ENCODE measurements at regions not wholly inside any gene's neighbourhood (a gene's known extent, or its start where the extent isn't known, plus 50 kb on each side); places are given as distances from the start of the nearest gene placed in this dataset.
"Not testable (repeated sequence)": the region's sequence is repeated elsewhere in the genome, so short reads cannot be mapped to it uniquely, and the experiment has no call there.

DNA sequence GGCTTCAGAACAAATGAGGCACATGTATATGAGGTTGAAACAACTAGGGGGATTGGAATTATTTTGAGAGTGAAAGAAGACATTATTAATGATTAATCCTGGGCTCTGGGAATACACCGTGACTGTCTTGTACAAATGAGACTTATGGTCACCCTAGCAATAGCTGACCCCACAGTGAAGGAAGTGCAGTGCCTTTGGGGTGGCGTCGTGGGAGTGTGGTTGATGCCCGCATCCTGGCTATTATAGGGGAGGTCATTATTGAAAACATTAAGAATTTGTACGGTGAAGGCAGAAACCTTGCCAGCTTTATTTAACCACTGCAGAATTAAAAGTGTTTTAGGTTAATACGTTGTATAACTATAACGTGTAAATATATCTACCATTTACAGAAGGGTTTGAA, 296.7 kb downstream of the CYRIA start:
- DNase-seq (ENCODE audit: low spot score), result no peak

DNA sequence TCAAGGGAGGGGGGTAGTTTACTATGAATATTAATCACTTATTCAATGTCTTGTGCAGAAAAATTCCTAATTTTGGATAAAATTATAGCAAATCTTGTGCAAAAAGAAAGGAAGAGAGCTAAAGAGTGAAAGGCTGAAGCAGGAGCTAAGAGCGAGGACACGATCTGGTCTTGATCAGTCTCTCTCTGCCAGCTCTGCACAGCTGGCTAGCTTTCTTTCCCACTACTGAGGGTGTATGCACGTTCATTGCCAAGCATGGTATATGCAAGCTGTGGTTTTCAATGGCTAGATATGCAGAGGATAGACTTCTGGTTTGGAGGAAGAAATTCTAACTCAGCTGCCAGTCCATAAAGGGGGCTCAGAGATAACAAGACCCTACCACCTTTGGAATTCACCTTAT, 297.3 kb downstream of the CYRIA start:
- no peak for DNase-seq (ENCODE audit: low spot score)

DNA sequence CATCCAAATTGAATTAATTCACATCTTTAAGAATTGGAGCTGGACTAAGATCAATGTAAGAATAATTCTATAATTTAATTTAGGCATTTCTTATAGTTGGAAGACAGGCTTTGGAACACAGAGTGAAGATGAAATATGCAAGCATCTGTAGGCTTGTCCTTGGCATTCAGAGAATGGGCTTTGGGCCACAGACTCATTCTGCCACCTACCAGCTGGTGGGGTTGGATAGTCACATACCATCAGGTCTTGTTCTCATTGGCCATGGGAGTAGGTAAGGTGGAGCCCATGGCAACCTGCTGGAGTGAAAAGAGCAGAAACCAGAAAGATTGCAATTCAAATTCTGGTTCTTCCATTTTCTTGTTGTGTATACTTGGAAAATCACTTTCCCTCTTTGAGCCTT, 300.3 kb downstream of the CYRIA start:
- no peak for DNase-seq (ENCODE audit: low spot score)

DNA sequence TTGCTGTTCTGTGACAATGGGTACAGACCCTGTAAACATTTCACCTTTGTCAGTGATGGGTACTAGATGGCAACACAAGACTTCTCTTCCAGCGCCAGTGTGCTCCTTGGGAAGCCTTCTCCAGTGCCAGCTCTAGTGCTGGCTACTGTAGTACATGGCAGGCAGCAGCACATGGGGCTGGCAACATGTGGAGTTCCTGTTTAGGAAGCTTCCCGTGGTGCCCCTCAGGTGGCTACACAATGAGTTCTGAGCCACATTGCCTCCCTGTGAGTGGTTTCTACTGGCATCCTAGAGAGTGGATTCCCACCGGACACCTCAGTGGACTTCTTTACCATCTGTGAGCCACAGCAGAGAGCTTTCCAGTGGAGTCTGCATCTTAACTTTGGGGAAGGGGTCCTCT, 302.1 kb downstream of the CYRIA start:
- DNase-seq (ENCODE audit: low spot score), result no peak

DNA sequence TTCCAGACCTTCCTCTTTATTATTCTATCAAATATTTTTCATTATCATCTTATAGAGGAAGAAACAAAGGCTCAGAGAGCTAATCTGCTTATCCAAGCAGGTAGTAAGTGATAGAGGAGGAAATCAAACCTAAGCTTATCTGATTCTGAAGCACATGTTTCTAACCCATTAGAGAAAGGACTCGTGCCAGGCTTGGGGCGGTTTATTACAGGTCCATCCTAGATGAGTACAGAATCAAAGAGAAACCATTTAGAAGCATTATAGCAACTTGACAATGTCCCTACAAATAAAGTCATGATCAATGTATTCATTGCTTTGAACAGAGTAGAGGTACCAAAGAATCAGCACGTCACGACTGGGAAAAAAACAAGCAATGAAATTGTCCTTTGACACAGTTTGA, 303.0 kb downstream of the CYRIA start:
- no peak for DNase-seq (ENCODE audit: low spot score)

DNA sequence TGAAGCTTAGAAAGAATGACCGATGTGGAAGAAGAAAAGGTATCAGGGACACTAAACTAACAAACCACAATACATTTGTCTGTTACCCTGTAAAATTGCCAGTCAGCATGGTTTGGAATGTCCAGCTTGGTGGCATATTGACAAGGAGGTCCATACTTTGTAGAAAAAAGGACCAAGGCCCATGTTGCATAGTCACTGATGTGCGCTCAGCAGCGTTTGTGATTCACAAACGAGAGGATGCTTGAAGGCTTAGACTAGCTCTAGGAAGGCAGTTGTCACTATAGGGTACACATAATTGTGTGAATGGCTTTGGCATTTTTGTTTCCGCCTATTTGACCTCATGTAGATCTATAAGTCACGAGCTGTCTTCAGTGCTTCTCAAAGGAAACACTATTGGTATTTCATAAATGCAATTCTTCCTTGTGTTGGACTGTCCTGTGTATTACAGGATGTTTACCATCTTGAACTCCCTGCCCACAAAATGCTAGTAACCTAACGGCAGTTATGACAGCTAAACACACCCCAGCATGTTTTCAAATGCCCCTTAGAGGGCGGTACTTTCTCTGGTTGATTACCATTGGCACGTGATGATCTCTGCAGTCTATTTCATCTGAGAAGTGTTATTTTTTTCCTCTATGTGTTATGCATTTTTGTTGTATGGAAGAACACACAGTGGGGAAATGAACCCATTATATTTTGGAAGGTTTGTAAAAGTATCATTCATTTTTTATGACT, 304.2 kb downstream of the CYRIA start:
- DNase-seq (ENCODE audit: low spot score), result no peak

DNA sequence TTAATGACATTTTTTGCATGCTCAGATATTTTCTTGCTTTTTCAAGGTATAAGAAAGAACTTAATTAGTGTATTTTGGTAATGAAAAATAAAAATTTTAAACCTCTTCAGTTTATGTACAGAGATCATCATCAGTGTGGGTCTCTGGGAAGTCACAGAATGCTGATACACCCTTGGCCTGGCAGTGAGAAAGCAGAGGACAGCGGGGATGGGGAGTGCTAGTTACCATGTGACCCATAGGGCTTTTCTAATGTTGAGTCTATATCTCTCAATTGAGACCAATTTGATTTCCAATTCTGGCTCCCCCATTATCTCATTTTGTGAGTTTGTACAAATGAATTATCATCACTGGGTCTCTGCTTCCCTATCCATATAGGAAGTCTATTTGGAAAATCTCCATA, 305.7 kb downstream of the CYRIA start:
- DNase-seq (ENCODE audit: low spot score), result no peak

DNA sequence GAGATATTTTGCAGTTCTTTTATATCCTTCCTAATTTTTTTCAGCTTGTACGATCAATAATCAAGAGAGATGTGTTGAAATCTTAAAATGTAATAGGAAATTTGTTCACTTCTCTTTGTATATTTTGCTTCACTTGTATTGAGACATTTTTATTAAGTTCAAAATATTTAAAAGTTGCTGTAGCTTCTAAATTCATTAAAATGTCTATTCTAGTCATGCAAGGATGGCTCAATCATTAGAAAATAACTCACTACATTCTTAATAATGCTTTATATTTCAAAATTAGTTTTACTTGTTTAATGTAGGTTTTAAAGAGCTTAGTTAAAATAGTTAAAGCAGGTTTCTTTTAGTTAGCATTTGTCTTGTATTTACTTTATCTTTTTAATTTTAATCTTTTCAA, 308.4 kb downstream of the CYRIA start:
- no peak for DNase-seq (ENCODE audit: low spot score)

DNA sequence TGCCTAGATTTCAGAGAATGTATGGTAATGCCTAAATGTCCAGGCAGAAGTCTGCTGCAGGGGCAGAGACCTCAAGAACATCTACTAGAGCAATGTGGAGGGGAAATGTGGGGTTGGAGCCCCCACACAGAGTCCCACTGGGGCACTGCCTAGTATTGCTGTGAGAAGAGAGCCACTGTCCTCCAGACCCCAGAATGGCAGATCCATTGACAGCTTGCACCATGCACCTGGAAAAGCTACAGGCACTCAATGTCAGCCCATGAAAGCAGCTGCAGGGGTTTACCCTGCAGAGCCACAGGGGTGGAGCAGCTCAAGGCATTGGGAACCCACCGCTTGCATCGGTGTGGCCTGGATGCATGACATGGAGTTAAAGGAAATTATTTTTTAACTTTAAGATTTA, 314.1 kb downstream of the CYRIA start:
- no peak for DNase-seq (ENCODE audit: low spot score)

DNA sequence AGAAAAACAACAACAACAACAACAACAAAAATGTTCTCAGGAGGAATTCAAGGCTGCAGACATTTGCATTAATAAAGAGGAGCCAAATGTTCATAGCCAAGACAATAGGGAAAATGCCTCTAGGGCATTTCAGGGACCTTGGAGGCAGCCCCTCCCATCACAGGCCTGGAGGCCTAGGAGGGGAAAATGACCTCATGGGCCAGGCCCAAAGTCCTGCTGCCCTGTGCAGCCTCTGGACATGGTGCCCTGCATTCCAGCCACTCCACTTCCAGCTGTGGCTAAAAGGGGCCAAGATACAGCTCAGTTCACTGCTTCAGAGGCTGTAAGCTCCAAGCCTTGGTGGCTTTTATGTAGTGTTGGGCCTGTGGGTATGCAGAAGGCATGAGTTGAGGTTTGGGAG, 314.5 kb downstream of the CYRIA start:
- DNase-seq (ENCODE audit: low spot score), result no peak

DNA sequence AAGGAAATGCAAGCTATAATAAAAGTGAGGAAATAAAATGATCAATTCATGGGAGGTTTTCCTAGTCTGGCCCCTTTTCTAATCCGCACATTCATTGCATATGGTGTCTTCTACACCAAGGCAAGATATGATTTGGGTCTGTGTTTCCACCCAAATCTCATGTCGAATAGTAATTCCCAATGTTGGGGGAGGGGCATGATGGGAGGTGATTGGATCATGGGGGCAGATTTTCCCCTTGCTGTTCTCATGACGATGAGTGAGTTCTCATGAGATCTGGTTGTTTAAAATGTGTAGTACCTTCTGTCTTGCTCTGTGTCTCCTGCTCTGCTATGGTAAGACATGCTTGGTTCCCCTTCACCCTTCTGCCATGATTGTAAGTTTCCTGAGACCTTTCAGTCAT, 315.4 kb downstream of the CYRIA start:
- DNase-seq (ENCODE audit: low spot score), result no peak

DNA sequence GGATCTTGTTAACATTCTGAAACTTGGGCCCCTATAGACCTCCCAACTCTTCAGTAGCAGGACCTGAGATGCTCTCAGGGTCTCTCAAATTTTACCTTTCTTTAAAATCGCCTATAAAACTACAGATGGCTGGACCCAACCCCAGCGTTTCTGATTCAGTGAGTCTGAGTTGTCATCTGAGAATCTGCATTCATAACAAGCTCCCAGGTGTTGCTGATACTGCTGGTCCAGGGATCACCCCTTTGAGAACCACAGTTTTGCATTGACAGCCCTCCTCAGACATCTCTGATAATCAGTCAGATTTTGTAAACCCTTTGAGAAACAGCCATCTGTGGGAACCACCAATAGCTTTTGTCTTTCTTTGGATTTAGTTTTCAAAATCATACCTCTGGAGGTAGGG, 315.8 kb downstream of the CYRIA start:
- DNase-seq (ENCODE audit: low spot score), result no peak

DNA sequence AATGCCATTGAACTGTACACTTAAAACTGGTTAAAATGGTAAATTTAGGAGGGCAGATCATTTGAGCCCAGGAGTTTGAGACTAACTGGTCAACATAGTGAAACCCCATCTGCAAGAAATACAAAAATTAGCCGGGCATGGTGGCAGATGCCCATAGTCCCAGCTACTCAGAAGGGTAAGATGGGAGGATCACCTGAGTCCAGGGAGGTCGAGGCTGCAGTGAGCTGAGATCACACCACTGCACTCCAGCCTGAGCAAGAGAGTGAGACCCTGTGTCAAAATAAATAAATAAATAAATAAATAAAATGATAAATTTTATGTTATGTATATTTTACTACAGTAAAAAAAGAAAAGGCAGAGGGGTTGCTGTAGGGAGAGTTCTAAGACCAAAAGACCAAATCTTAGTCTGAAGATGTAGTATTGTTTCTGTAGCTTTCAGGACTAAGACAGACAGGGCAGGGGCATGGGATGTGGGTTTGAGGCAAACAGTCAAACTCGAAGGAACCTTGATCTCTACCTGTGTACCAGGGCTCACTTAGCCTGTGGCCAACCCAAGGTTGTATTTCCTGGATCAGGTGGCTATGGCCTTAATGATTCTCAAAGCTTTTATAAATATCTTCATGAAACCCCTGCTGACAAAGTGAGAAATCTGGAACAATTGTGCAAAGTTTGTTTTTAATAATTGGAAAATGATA, 316.7 kb downstream of the CYRIA start:
- DNase-seq (ENCODE audit: low spot score), result no peak

DNA sequence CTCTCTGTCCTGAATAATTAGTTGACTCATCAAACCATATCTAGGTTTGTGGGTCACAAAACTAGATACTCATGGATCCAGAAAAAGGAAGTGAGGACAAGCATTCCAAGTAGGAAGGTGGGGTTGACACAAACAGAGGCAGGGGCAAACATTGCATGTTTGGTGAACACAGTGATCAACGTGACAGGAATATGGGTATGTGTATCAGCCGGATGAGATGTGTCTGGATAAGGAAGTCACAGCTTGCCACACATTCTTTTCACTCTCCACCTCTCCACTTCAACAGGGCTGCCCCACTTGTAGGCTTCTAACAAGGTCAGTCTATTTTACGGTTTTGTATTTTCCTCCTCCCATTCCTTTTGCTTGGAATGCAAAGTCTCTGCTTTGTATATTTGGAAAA, 319.0 kb downstream of the CYRIA start:
- DNase-seq (ENCODE audit: low spot score), result no peak

DNA sequence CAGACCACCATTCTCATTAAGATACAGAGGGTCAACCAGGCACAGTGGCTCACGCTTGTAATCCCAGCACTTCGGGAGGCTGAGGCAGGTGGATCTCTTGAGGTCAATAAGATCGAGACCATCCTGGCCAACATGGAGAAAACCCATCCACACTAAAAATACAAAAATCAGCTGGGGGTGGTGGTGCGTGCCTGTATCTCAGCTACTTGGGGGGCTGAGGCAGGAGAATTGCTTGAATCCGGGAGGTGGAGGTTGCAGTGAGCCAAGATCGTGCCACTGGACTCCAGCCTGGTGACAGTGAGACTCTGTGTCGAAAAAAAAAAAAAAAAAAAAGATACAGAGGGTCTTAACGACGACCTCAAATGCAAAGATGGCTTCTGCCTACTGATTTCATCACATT, 320.4 kb downstream of the CYRIA start:
- DNase-seq (ENCODE audit: low spot score), result not testable (repeated sequence)

DNA sequence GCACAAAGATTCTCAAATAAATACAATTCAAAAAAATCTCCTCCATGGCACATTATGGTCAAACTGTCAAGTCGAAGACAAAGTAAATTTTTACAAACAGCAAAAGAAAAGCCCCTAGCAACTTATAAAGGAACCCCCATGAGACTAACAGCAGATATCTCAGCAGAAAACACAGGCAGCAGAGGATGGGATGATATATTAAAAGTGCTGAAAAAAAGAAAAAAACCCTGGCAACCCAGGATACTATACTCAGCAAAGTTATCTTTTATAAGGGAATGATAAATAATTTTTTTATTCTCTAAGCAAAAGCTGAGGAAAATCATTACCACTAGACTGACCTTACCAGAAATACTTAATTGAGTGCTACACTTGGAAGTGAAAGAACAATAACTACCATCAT, 326.4 kb downstream of the CYRIA start:
- no peak for DNase-seq (ENCODE audit: low spot score)

DNA sequence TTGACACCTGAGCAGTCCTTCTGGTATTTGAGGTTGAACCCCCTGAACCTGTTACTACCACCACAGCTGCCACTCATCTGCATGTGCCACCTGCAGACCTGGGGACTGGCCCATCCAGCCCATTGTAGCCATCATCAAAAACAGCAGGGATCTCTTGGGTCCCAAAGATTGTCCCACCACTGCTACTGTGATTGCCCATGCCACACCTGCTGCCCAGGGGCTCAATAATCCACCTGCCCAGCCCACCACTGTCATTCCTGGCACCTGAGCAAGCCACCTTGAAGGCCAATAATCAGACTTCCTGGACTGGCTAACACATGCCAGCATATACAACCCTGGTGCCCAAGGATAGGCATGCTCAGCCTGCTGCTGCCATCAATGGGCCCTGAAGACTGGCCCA, 327.6 kb downstream of the CYRIA start:
- DNase-seq (ENCODE audit: low spot score), result no peak

DNA sequence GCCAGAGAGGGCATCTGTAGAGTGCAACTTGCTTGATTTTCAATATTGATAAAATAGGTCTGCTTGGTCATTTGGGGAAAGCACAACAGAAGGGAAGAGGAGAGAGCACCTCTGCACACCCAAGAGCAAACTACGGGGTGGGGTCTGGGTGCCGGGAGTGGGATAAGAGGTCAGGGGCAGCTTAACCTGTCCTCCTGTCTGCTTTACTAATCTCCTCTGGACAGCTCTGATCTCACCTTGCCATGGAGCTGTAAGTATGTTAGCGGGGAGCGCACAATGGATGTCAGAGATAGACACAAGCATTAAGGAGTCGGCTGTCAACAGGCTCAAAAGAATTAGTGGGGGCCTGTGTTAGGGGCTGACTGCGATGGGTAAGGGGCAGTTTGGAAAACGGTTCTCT, 328.7 kb downstream of the CYRIA start:
- DNase-seq (ENCODE audit: low spot score), result no peak

DNA sequence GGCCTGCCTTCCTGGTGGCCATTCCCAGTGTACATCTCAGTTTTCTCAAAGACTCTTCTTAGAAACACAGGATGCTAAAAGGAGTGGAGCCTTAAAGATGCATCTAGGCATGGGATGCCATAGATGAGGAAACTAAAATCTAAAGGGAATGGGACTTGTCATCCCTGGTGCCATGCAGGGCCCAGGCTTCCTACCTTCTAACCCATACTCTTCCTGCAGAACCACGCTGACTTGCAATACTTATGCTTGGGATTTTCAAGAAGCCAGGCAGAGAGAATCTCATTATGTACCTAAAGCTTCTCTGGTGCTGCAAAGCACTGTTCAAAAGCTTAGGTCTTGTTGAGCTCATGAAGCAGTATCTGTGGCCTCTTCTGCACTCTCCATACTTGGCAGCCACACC, 329.1 kb downstream of the CYRIA start:
- DNase-seq (ENCODE audit: low spot score), result no peak

DNA sequence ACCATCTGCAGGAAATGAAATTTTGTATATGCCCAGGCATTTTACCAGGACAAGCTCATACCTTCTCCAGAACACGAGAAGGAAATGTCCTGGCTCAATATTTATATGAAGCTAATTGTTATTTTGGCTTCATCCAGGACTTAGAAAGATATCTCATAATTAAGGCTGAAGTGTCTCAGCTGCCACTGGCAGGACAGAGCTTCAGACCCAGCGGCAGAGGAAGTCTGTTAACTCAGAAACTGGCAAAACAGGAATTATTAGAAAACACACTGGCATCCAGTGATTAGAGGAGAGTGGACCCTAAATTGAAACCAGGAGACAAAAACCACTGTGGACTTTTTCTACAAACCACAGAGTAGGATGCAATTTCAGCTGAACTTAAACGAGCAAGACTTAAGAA, 329.7 kb downstream of the CYRIA start:
- DNase-seq (ENCODE audit: low spot score), result no peak

DNA sequence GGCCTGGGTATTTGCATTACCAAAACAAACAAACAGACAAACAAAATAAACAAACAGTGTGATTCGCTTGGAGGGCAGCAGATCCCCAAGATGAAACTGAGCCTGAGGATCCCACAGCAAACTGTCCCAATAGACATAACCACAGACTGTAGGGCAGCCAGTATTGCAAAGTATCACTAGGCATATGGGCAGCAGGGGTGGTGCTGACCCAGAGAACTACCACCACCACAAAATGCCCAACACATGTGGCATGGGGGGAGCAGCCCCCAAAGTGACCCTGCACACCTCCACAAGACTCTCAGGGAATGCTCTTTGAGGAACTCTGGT, 330.1 kb downstream of the CYRIA start:
- no peak for DNase-seq (ENCODE audit: low spot score)

DNA sequence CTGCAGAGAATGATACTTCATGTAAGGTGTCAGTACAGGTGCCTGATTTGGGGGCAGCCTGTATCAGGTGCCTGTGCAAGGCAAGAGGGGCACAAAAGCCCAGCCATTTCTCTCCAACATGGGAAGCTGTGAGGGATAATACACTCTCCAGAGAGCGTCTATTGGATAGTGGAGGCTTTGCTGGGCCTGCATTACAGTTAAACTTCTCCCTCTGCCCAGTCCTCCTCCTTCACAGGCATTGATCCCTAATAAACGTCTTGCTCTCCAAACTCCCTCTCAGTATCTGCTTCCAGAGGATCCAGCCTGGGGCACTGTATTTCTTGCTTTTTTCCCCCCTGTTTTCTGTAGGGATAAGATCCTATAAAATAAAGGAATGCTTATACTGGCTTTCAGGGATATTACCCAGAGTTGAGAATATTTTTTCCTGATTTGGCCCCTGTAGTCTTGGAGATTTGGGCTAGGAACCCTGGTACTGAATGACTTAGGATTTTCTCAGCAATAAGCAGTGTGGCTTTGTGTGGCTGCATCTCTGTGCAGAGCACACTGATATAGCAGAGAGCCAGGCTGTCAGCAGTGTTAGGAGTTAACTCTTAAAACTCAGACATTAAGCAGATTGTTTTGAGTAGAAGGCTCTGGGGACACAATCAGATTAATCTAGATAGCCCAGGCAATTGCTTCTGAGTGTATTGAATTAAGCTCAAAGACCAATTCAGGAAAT, 330.6 kb downstream of the CYRIA start:
- DNase-seq (ENCODE audit: low spot score), result no peak

DNA sequence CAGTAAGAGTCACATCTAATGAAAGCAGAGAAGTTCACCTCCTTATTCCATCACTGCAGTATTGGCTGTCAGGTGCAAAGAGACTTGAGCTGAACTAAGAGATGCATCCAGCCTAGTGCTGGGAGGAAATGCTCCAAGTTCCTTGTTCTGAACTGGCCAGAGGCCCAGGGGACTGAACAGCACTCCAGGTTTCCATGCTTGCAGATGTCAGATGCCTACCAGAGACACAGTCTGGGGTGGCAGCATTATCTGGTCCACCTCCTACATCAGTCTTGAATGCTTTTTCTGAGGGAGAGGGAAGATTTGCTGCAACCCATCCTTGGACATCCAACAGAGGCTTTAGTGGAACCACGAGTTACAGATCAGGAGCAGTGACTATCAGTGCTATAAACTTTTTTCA, 331.3 kb downstream of the CYRIA start:
- DNase-seq (ENCODE audit: low spot score), result no peak

All from ureter (tissue), 1 donor.